IPS-18c (cell line): ENCODE measurements at regions not wholly inside any gene's neighbourhood (a gene's known extent, or its start where the extent isn't known, plus 50 kb on each side); places are given as distances from the start of the nearest gene placed in this dataset.
"Not testable (repeated sequence)": the region's sequence is repeated elsewhere in the genome, so short reads cannot be mapped to it uniquely, and the experiment has no call there.

ENCODE experiments used
- H3K4me3 ChIP-seq: 2 replicates; pipeline ENCODE4 v1.7.0; 2013; ENCODE audit warnings: low read depth, mild to moderate bottlenecking, low read length, moderate library complexity; ENCODE audit not compliant: insufficient read depth
- H3K9me3 ChIP-seq: one replicate; pipeline ENCODE4 v1.6.1; 2013; ENCODE audit warnings: mild to moderate bottlenecking, low read length, moderate library complexity; ENCODE audit not compliant: control insufficient read depth, insufficient read depth

- Histone ChIP-seq H3K9me3 (no peaks in the 10 kb centered on the region), H3K4me3 (no peak overlapping the region)
Observed at GRCh38 chr7:34406848-34407530, 251.0 kb upstream of the NPSR1 start.

- no peak overlapping the region for H3K4me3 ChIP-seq
Observed at GRCh38 chr7:34407586-34407985, 250.4 kb upstream of the NPSR1 start.

GRCh38 chr7:34417781-34418180 lies 240.2 kb upstream of the NPSR1 start:
- Histone ChIP-seq H3K9me3 (no peaks in the 10 kb centered on the region), H3K4me3 (no peak overlapping the region)

More at GRCh38 chr7:34407586-34407985, 250.4 kb upstream of the NPSR1 start:
- H3K9me3 ChIP-seq = no peaks in the 10 kb centered on the region

GRCh38 chr7:34421526-34421925 lies 236.5 kb upstream of the NPSR1 start:
- Histone ChIP-seq H3K4me3 (no peak overlapping the region), H3K9me3 (no peaks in the 10 kb centered on the region)

- Histone ChIP-seq H3K9me3 (no peaks in the 10 kb centered on the region), H3K4me3 (no peak overlapping the region)
Observed at GRCh38 chr7:34425194-34425593, 232.8 kb upstream of the NPSR1 start.

GRCh38 chr7:34425631-34426384 lies 232.2 kb upstream of the NPSR1 start:
- H3K4me3 ChIP-seq = no peak overlapping the region
- H3K9me3 ChIP-seq = no peaks in the 10 kb centered on the region

- H3K4me3 ChIP-seq = no peak overlapping the region
- H3K9me3 ChIP-seq = peaks cover 7% of the 10 kb centered on the region
Observed at GRCh38 chr7:34430456-34430855, 227.6 kb upstream of the NPSR1 start.

GRCh38 chr7:34438436-34438835 lies 219.6 kb upstream of the NPSR1 start:
- no peak overlapping the region for H3K4me3 ChIP-seq

GRCh38 chr7:34445653-34446052 lies 212.4 kb upstream of the NPSR1 start:
- H3K4me3 ChIP-seq = no peak overlapping the region
- H3K9me3 ChIP-seq = no peaks in the 10 kb centered on the region

More at GRCh38 chr7:34438436-34438835, 219.6 kb upstream of the NPSR1 start:
- no peaks in the 10 kb centered on the region for H3K9me3 ChIP-seq

- not testable (repeated sequence) for H3K4me3 ChIP-seq, H3K9me3 ChIP-seq
Observed at GRCh38 chr7:34448531-34448930, 209.5 kb upstream of the NPSR1 start.

GRCh38 chr7:34449765-34450164 lies 208.3 kb upstream of the NPSR1 start:
- no peak overlapping the region for H3K4me3 ChIP-seq
- no peaks in the 10 kb centered on the region for H3K9me3 ChIP-seq

- H3K9me3 ChIP-seq = no peaks in the 10 kb centered on the region
- no peak overlapping the region for H3K4me3 ChIP-seq
Observed at GRCh38 chr7:34451183-34451582, 206.8 kb upstream of the NPSR1 start.

- no peaks in the 10 kb centered on the region for H3K9me3 ChIP-seq
- H3K4me3 ChIP-seq = no peak overlapping the region
Observed at GRCh38 chr7:34451923-34452322, 206.1 kb upstream of the NPSR1 start.

GRCh38 chr7:34452363-34452762 lies 205.7 kb upstream of the NPSR1 start:
- Histone ChIP-seq H3K4me3 (no peak overlapping the region), H3K9me3 (no peaks in the 10 kb centered on the region)

- Histone ChIP-seq H3K4me3 (no peak overlapping the region), H3K9me3 (no peaks in the 10 kb centered on the region)
Observed at GRCh38 chr7:34453150-34453549, 204.9 kb upstream of the NPSR1 start.

GRCh38 chr7:34454381-34454780 lies 203.6 kb upstream of the NPSR1 start:
- Histone ChIP-seq H3K4me3 (no peak overlapping the region), H3K9me3 (no peaks in the 10 kb centered on the region)

- Histone ChIP-seq H3K4me3 (no peak overlapping the region), H3K9me3 (no peaks in the 10 kb centered on the region)
Observed at GRCh38 chr7:34457329-34457728, 200.7 kb upstream of the NPSR1 start.

GRCh38 chr7:34463830-34464229 lies 194.2 kb upstream of the NPSR1 start:
- H3K4me3 ChIP-seq = no peak overlapping the region

More at GRCh38 chr7:34463830-34464229, 194.2 kb upstream of the NPSR1 start:
- no peaks in the 10 kb centered on the region for H3K9me3 ChIP-seq
